ENCODE measurements at regions not wholly inside any gene's neighbourhood (a gene's known extent, or its start where the extent isn't known, plus 50 kb on each side); places are given as distances from the start of the nearest gene placed in this dataset.

GRCh38 chr5:63602971-63603370, 359.3 kb downstream of the HTR1A start:
- Histone ChIP-seq H3K4me2 (ENCODE audit: low read length) (no peak overlapping the region), H3K4me3 (ENCODE audit: low read length) (no peak overlapping the region), H3K79me2 (replicated peaks; ENCODE audit: insufficient read depth, low read length) (no peaks in the 10 kb centered on the region), H3K27me3 (ENCODE audit: insufficient read depth, low read depth, low read length) (no peaks in the 10 kb centered on the region), H3K9me3 (ENCODE audit: low read length) (no peaks in the 10 kb centered on the region), H3F3A (ENCODE audit: insufficient read depth, low read length, poor library complexity, severe bottlenecking) (no peaks in the 10 kb centered on the region), H3K9ac (ENCODE audit: low read length) (no peak overlapping the region), H2AFZ (ENCODE audit: low read depth, low read length) (no peak overlapping the region), H3K27ac (ENCODE audit: low read length) (no peak overlapping the region), H3K9me2 (ENCODE audit: insufficient read depth, low read length) (no peaks in the 10 kb centered on the region), H4K20me1 (ENCODE audit: insufficient read depth) (no peaks in the 10 kb centered on the region), H3K36me3 (ENCODE audit: insufficient read depth, low read length) (no peaks in the 10 kb centered on the region)
- TF ChIP-seq REST (IDR thresholded peaks at IDR 0.05; ENCODE audit: borderline replicate concordance), result no peak
- no peak for TF ChIP-seq TAF1 (IDR thresholded peaks at IDR 0.05; ENCODE audit: low read depth)
- TF ChIP-seq POLR2AphosphoS5 (IDR thresholded peaks at IDR 0.05), result no peak
- TF ChIP-seq EZH2 (IDR thresholded peaks at IDR 0.05; ENCODE audit: borderline replicate concordance, insufficient read depth, low read length, poor library complexity, severe bottlenecking), result no peak
- no peak for TF ChIP-seq MXI1 (conservative IDR thresholded peaks at IDR 0.05; ENCODE audit: poor library complexity, severe bottlenecking)
- no peak for TF ChIP-seq CTCF (IDR thresholded peaks at IDR 0.05; ENCODE audit: poor library complexity, severe bottlenecking)
- no peak for TF ChIP-seq SMC3 (conservative IDR thresholded peaks at IDR 0.05; ENCODE audit: poor library complexity)
- no peak for TF ChIP-seq RAD21 (conservative IDR thresholded peaks at IDR 0.05)
- no peak for TF ChIP-seq EP300 (conservative IDR thresholded peaks at IDR 0.05; ENCODE audit: poor library complexity, severe bottlenecking)

GRCh38 chr5:63596254-63596653, 366.0 kb downstream of the HTR1A start:
- Histone ChIP-seq H3F3A (ENCODE audit: insufficient read depth, low read length, poor library complexity, severe bottlenecking) (no peaks in the 10 kb centered on the region), H3K27me3 (ENCODE audit: insufficient read depth, low read depth, low read length) (no peaks in the 10 kb centered on the region), H3K79me2 (replicated peaks; ENCODE audit: insufficient read depth, low read length) (no peaks in the 10 kb centered on the region), H3K27ac (ENCODE audit: low read length) (no peak overlapping the region), H3K4me3 (ENCODE audit: low read length) (no peak overlapping the region), H3K9me2 (ENCODE audit: insufficient read depth, low read length) (no peaks in the 10 kb centered on the region), H3K9ac (ENCODE audit: low read length) (no peak overlapping the region), H4K20me1 (ENCODE audit: insufficient read depth) (no peaks in the 10 kb centered on the region), H3K36me3 (ENCODE audit: insufficient read depth, low read length) (no peaks in the 10 kb centered on the region), H2AFZ (ENCODE audit: low read depth, low read length) (no peak overlapping the region), H3K4me2 (ENCODE audit: low read length) (no peak overlapping the region), H3K9me3 (ENCODE audit: low read length) (no peaks in the 10 kb centered on the region)
- TF ChIP-seq TAF1 (IDR thresholded peaks at IDR 0.05; ENCODE audit: low read depth) (no peak), REST (IDR thresholded peaks at IDR 0.05; ENCODE audit: borderline replicate concordance) (no peak), RAD21 (conservative IDR thresholded peaks at IDR 0.05) (no peak)
